Panc1 (cell line): ENCODE measurements at regions not wholly inside any gene's neighbourhood (a gene's known extent, or its start where the extent isn't known, plus 50 kb on each side); places are given as distances from the start of the nearest gene placed in this dataset.

ENCODE experiments used
- ATAC-seq: fragments of 200-7000 bp; cut with Tn5 transposase; 2 replicates; pipeline ENCODE4 v1.9.1; 2020; ENCODE audit warnings: mild to moderate bottlenecking, moderate library complexity
- BruUV-seq: library from RNA; stranded (reverse); fragments of 400-500 nt; replicated peaks from 2 replicates; lab custom pipeline; 2021; lab: Mats Ljungman, UMichigan
- CTCF ChIA-PET: fragments of 300-600 bp; sonication (Branson Sonifier 250); formaldehyde crosslinking; loops from one replicate; lab custom pipeline; 2022; ENCODE audit warnings: antibody characterized with exemption; lab: Charles Lee
- POLR2A ChIA-PET: fragments of 300-600 bp; sonication (Branson Sonifier 250); formaldehyde crosslinking; loops from one replicate; lab custom pipeline; 2022; ENCODE audit warnings: antibody characterized with exemption; lab: Charles Lee
- DNase-seq: peaks from one replicate; pipeline ENCODE4 v3.0.0-alpha.2; 2010; ENCODE audit warnings: low read depth, low spot score
- H3K27ac ChIP-seq: 2 replicates; pipeline ENCODE4 v1.5.1; 2011; ENCODE audit warnings: mild to moderate bottlenecking, low read length, inconsistent platforms
- H3K27me3 ChIP-seq: fragments of 200-500 bp; sonication (Bioruptor generic); 2 replicates; pipeline ENCODE4 v1.6.0; 2014; ENCODE audit warnings: low read length, inconsistent platforms; ENCODE audit not compliant: control insufficient read depth, insufficient read depth
- H3K36me3 ChIP-seq: fragments of 200-500 bp; sonication (Bioruptor generic); 2 replicates; pipeline ENCODE4 v1.5.1; 2014; ENCODE audit warnings: inconsistent platforms, mild to moderate bottlenecking, low read length, moderate library complexity; ENCODE audit not compliant: control insufficient read depth, insufficient read depth
- H3K4me1 ChIP-seq: 2 replicates; pipeline ENCODE4 v1.5.1; 2011; ENCODE audit warnings: inconsistent platforms, mild to moderate bottlenecking, low read length, moderate library complexity; ENCODE audit not compliant: control insufficient read depth, insufficient read depth
- H3K4me3 ChIP-seq, 2 experiments: 2 replicates each; pipeline ENCODE4 v1.5.1; 2011 to 2012; ENCODE audit warnings: low read depth in 2 of 2, low read length in 2 of 2, mild to moderate bottlenecking in 2 of 2, inconsistent platforms in 1 of 2, moderate library complexity in 1 of 2
- H3K9me3 ChIP-seq: fragments of 200-500 bp; sonication (Bioruptor generic); 2 replicates; pipeline ENCODE4 v1.5.1; 2014; ENCODE audit warnings: low read depth, mild to moderate bottlenecking, inconsistent platforms, low read length, moderate library complexity; ENCODE audit not compliant: control insufficient read depth, insufficient read depth
- CTCF ChIP-seq: fragments of 450-650 bp; IDR thresholded peaks from 2 replicates; pipeline ENCODE4 v1.5.1; 2017; ENCODE audit warnings: mild to moderate bottlenecking
- POLR2AphosphoS5 ChIP-seq: IDR thresholded peaks from 2 replicates; pipeline ENCODE4 v1.6.1; 2012; ENCODE audit warnings: mild to moderate bottlenecking, low read depth, low read length, moderate library complexity
- REST ChIP-seq, 2 experiments: IDR thresholded peaks; 2 replicates each; pipeline ENCODE4 v1.6.1; 2011 to 2012; ENCODE audit warnings: low read depth in 2 of 2, control low read depth in 1 of 2, low read length in 1 of 2, mild to moderate bottlenecking in 1 of 2, moderate library complexity in 1 of 2; ENCODE audit not compliant: insufficient read depth in 1 of 2
- SIN3A ChIP-seq: IDR thresholded peaks from 2 replicates; pipeline ENCODE4 v1.6.1; 2012; ENCODE audit warnings: low read depth, mild to moderate bottlenecking, low read length, moderate library complexity, borderline replicate concordance; ENCODE audit not compliant: insufficient read depth
- TCF7L2 ChIP-seq: IDR thresholded peaks from 2 replicates; pipeline ENCODE4 v1.6.1; 2011; ENCODE audit warnings: mild to moderate bottlenecking, low read depth, low read length, inconsistent platforms
- in situ Hi-C: cut with HindIII; loops from 2 replicates; pipeline ENCODE4 v1.10.0; 2016; ENCODE audit warnings: low sequenced_read_pairs, low pct_unique_long_range_greater_than_20kb
- intact Hi-C: fragments of 100-400 bp; cut with micrococcal nuclease; formaldehyde crosslinking; loops from one replicate; pipeline ENCODE4 v1.10.0; 2022; ENCODE audit not compliant: unreplicated experiment

- Histone ChIP-seq H3K4me3 (no peak overlapping the region), H3K36me3 (no peaks in the 10 kb centered on the region), H3K27ac (no peak overlapping the region), H3K9me3 (no peaks in the 10 kb centered on the region), H3K4me1 (no peaks in the 10 kb centered on the region), H3K27me3 (no peaks in the 10 kb centered on the region)
- DNase-seq (no peak), ATAC-seq (no peak)
- intact Hi-C loops = no loop called here
- BruUV-seq = no TSS peak
- POLR2A ChIA-PET = no interaction called here
- in situ Hi-C loops = no loop called here
- TF ChIP-seq TCF7L2 (no peak), REST (IDR thresholded peaks at IDR 0.05; ENCODE audit: insufficient read depth in 1 of 2, low read depth in 2 of 2, low read length in 1 of 2) (no peak), SIN3A (no peak), CTCF (no peak), POLR2AphosphoS5 (no peak)
- CTCF ChIA-PET = no interaction called here
Observed at GRCh38 chrX:64536736-64537135, 141.5 kb upstream of the MTMR8 start.
